ENCODE measurements at regions not wholly inside any gene's neighbourhood (a gene's known extent, or its start where the extent isn't known, plus 50 kb on each side); places are given as distances from the start of the nearest gene placed in this dataset.

DNA sequence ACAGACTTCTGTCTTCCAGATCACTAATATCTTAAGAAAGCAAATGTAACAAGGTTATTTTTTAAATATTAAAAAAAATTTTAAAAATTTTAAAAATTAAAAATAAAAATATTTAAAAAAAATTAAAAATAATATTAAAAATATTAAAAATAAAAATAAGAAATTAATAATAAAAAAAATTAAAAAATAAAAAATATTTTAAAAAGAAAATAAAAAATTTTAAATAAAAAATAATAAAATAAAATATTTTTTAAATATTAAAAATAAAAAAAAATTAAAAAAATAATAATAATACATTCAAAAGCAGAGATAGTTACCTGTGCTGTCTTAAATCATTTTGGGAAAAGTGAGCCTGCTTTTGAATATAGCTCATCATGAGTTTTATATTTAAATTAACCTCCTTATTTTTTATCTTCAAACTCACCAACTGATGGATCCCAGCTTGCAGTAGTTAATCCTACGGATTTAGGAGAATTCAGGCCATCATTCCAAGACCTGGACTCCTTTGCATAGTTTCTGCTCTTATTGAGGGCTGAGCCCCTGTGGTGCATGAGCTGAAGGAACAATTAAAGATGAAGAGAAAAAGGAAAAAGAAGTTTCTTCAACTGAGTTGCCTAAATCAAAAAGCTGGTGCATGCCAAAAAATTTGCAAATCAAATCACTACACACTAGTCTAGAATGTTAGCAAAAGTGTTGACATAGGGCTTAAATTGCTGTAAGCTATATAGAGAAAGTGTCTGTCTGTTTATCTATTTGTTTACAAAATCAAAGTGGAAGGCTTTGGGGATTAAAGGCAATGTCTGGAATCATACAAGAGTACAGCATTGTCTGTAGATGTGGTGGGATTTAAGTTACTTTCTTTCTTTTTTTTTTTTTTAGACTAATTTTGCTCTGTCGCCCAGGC, 50.5 kb upstream of the ZNF438 start:
- no peak for DNase-seq (ENCODE audit: low read depth in 2 of 2)

DNA sequence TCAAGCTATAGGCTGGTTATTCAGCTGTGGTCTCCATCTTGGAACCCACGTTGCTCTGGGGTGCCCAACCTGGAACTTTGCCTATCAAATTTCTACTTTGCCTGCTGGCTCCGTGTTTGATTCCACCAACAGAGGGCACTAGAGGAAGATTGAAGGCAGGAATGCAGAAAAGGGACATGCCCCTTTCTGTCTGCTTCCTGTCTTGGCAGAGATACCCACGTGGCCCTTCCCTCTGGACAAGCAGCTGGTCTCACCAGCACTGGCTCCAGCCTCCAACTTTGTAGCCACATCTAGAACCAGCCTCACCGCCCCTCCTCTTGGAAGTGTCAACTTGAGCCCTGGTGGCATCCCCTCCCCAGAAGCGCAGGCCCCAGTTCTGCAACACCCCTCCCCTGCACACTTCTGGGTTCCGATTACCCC, 52.1 kb upstream of the ZNF438 start:
- DNase-seq (ENCODE audit: low read depth in 2 of 2) = peak in 1 of 2 donors; percentile 22

DNA sequence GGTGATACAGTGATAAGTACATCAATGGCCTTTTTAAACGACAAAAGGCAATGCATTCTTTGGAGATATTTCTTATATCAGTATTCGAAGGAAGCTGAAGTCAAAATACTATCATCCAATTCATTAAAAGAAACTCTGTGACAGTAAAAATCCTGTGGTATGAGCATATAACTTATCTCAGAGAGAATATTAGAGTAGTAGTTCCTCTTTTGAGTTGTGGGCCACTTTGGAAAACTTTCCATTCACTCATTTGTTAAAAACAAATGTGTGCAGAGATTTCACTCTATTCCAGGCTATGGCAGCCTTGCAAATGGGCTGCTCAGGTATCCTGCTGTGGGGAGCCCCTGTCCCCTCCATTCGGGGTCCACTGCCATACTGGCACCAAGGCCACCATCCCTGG, 55.3 kb upstream of the ZNF438 start:
- DNase-seq (ENCODE audit: low read depth in 2 of 2) = no peak

DNA sequence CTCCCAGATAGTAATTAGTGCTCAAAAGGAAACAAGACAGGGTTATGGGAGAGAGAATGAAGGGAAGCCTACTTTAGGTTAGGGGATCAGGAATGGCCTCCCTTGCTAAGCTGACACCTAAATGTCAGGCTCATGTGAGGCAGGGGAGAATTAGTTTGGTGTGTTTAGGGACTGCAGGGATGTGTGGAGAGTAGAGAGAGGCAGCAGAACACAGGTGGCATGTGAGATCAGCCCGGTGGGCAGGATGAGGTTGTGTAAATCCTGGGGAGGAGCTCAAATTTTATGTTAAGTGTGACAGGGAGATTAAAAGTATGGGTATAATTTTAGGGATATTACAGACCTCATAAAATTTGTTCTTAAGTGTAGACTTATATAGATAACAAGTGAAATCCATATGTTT, 56.2 kb upstream of the ZNF438 start:
- DNase-seq (ENCODE audit: low read depth in 2 of 2) = no peak

DNA sequence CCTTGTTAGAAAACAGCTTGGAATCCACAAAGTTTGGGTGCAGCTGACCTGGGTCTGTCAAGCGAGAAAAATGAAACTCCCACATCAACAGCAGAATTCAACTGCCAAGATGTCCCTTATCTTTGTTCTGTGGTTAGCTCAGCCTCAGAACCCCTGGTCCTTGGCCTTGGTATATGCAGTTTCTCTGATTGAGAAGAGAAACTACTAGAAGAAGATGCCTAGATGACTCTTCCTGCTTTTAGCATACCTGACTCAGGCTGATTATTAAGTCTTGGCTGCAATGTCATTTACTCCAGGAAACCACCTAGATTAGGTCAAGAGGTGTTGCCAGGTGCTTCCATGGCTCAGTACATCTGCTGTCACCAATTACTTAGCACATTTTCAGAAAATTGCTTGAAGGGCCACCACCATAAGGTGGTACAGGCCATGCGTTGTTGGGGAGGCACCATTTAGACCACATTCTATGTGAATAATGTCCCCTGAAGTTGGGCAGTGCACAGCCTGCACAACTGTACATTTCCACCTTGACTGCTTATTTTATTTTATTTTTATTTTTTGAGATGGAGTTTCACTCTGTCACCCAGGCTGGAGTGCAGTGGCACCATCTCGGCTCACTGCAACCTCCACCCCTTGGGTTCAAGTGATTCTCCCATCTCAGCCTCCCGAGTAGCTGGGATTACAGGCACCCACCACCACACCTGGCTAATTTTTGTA, 59.4 kb upstream of the ZNF438 start:
- no peak for DNase-seq (ENCODE audit: low read depth in 2 of 2)

DNA sequence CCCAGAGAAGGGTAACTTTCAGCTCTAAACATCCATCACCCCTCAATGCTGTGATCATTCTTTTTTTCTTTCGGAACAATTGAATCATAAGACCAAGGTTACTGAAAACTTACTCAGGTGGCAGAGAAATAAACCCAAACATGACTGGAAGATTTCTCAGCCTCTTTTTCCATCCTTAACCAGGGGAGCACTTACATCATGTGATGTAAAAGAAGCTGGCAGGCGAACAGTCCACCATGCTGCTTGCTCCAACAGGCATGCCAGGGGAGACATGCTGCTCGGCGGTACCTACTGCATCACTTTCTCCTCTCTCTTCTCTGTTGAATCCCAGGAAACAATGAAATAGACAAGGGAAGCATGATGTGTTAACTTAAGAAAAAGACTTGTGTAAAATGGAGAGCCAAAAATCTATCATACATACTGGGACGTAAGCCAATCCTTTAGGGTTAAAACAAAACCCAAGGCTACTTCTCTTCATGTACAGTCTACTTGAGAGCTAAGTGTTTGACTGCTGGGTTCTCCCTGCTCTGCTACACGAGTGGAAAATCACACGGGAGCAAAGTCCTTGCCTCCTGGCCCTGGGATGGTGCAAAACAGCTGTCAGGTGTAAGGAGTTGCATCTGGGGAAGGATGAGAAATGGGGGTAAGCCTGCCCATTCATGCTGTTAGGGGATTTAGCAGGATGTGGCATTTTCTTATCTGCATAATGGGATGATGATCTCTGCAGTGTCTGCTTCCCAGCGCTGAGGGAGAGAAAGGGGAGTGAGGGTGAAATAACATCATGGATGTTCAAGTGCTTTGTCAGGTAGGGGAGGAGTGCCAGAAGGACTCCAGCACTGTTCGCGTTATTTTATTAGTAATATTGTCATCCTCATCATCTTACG, 64.3 kb upstream of the ZNF438 start:
- no peak for DNase-seq (ENCODE audit: low read depth in 2 of 2)

DNA sequence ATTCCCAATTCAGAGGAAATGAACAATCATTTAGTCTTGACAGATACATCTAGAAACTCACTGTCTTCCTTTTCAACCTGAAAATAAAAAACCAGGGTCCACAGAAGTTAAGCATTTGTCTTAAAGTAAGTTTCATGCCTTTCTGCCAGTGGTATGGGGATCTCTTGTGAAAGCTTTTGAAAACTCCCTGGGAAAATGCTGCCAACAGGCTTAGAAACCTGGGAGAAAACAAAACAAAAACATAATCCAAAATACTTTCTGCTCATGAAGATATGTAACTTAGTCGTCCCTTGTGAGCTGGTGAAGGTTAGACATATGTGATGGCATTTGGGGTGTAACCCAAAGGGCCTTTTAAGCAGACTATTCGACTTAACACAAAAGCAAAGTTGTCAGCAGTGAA, 66.4 kb upstream of the ZNF438 start:
- DNase-seq (ENCODE audit: low read depth in 2 of 2) = no peak

DNA sequence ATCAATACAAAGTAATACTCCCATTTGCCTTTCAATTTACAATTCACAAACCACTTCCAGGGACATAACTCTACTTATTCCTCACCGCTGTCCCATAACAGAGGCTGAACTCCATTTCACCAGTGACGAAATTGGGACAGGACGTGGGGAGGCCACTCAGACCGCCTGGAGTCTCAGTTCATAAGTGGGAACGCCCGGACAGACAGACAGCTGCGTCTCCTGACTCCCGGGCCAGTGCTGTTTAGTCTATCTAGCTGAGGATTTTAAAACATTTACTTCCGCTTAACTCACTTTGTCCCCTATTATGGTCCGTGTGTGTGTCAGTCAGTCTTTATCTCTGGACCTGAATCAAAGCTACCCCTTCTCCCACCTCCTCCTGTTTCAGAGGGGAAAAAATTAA, 67.4 kb upstream of the ZNF438 start:
- DNase-seq (ENCODE audit: low read depth in 2 of 2) = no peak

DNA sequence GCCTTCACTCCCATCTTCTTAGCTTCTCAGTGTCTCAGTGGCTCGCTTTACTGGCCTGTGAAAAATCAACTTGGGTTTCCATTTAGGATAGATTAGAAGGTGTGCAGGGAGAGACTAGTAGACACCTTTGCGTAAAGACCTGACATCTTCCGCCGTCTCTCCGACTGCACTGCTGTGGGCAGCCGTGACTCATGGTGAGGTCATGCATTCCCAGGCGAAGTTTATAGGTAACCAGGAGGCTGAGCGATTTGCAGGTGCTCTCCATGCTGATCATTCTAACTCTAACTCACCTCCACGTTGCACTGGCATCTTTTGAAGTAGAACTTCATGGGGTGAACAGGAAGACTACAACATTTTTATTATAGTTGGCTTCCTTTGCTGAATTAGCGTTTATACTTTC, 68.0 kb upstream of the ZNF438 start:
- no peak for DNase-seq (ENCODE audit: low read depth in 2 of 2)

DNA sequence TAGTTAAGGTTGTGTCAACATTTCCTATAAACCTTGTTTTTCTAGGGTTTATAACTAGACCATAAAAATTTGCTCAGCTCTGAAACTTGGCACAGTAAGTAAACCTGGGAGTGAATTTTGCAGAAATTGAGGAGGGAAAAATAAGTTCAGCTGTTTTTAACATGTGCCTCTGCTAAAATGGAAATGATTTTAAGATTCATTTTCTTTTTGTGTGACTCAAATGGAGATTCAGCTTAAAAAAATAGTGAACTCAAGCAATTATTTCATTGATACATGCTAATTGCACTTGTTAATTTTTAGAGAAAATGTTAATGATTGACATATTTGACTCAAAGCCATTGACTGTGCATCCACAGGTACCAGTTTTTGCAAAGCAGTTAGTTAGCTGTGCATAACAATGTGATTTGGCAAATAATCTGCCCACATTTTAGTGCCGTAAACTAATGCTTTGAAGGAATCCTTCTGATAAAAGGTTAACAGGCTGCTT, 68.5 kb upstream of the ZNF438 start:
- no peak for DNase-seq (ENCODE audit: low read depth in 2 of 2)

DNA sequence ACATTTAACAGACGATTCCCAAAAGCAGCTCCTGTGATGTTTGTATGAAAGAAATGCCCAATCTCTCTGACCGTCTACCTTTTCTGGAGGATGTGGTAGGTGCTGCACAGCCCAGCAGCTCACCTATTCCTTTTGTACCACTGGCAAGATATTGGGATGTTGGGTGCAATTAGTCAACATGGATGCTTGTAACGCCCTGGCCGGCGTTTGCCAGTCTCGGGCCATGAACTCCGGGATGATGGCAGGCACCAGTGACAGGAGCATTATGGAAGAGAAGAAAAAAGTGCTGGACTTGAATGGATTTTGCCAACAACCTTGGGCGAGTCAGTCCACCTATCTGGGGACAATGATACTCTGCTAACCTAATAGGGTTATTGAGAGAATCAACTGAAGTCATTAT, 69.0 kb upstream of the ZNF438 start:
- no peak for DNase-seq (ENCODE audit: low read depth in 2 of 2)

DNA sequence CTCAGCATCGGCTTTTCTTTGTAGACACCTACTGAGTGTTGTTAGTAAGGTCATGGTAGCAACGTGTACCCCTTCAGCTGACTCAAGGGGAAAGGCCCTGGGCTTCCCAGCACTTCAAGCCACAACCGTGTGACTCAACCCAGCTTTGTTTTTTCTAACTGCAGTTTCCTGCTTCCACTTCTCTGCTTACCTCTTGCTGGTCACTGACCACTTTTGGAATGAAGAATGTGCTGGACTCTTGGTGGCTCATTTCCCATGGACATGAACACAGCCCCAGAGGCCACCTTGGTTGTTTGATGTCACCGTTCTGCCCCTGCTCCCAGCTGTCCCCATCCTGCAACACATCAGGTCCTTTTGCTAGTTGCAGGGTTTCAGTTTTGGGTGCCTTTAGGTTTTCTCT, 69.5 kb upstream of the ZNF438 start:
- DNase-seq (ENCODE audit: low read depth in 2 of 2) = peak in 1 of 2 donors; percentile 24

DNA sequence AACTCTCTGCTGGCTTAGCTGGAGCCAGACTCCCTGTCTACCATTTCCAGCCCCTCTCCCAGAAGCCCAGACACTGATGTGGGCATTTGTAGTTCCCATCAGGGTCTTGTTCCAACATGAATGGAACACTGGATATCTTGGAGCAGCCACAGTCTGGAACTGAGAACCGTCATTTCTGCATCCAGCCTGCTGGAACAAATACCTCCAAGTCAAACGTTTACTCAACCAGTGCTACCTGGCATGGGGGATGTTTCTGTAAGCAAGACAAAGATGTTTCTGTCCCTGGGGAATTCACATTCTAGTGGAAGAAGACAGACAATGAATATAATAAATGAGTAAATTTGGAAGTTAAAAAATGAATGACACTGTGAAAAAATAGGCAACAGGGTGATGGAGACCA, 70.8 kb upstream of the ZNF438 start:
- no peak for DNase-seq (ENCODE audit: low read depth in 2 of 2)

DNA sequence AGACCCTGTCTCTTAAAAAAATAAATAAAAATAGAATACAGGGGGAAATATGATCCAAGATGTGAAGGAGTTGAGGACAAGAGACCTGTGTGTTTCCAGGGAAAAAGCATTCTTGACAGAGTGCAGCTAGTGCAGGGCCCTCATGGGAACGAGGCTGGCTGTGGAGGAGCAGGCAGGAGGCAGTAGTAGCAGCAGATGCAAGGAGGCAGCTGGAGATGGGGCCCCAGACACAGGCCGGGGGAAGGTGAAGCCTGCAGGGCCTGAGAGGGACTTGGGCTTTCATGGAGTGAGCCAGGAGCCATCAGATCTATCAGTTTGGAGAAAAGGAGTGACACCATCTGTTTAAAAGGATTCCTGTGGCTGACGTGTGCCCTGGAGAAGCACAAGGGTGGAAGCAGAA, 71.4 kb upstream of the ZNF438 start:
- no peak for DNase-seq (ENCODE audit: low read depth in 2 of 2)

DNA sequence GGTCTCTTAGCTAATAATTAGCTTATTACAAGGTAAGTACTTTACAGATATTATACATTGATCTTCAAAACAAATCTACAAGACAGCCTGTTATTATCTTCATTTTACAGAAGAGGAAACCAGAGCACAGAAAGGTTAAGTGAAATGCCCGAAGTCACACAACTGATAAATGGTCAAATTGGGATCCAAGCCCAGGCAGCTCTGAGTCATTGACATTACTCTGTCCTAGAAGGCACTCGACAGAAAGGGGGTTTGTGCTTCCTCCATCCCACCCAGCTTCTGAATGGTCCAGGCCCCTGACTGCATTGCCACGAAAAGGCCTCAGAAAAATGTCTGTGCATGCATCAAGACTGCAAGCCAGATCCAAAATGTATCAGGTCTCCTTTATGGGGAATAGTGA, 81.3 kb upstream of the ZNF438 start:
- no peak for DNase-seq (ENCODE audit: low read depth in 2 of 2)

DNA sequence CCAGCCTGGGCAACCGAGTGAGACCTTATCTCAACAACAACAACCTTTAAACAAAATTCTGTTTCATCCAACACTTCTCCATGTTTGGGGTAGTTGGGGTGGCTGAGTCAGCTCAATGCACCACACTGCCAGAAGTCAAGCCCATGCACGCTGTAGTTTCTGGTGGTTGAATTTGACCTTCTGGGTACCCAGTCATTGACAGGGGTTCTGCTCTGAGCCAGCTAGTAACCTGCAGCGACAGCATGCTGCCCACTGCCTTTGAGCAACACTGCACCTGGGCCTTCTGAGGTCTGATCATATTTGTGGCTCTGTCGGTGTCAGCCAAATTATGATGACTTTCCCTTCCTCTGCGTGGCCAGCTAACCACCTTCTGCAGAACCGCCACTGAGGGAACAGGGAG, 84.6 kb upstream of the ZNF438 start:
- DNase-seq (ENCODE audit: low read depth in 2 of 2) = no peak

DNA sequence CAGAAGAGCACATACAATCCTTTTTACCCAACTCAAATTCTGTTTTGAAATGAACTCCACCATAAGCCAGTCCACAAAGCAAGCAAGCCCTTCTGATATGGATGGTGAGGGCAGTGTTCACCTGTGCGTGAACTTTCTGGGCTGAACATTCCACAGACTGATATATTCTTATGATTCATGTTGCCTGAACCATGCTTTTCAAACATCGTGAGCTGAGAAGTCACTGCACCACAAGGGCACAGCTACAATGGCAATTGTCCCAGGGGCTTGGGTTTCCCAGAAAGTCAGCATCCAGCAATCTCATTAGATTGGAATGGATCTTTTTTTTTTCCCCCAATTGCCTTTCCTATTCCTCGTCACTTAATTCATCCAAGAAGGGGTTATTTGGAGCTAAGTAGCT, 86.9 kb upstream of the ZNF438 start:
- DNase-seq (ENCODE audit: low read depth in 2 of 2) = no peak

DNA sequence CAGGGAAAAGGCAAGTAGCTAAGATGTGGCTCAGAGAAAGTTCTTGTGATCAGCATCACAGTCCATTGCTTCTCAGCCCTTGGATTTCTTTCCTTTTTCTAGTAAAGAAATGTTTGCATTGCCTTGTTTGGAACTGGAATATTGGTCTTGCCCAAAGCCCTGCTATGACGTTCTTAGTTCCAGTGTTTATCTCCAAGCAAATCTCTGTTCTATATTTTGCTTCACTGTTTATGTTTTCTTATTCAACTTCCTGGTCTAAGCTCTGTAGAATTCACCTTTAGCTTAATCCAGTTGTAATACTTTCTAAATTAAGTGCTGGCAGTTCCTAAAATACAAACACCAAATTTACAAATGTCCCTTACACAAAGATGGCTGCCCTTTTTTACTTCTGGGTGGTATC, 88.7 kb upstream of the ZNF438 start:
- no peak for DNase-seq (ENCODE audit: low read depth in 2 of 2)

DNA sequence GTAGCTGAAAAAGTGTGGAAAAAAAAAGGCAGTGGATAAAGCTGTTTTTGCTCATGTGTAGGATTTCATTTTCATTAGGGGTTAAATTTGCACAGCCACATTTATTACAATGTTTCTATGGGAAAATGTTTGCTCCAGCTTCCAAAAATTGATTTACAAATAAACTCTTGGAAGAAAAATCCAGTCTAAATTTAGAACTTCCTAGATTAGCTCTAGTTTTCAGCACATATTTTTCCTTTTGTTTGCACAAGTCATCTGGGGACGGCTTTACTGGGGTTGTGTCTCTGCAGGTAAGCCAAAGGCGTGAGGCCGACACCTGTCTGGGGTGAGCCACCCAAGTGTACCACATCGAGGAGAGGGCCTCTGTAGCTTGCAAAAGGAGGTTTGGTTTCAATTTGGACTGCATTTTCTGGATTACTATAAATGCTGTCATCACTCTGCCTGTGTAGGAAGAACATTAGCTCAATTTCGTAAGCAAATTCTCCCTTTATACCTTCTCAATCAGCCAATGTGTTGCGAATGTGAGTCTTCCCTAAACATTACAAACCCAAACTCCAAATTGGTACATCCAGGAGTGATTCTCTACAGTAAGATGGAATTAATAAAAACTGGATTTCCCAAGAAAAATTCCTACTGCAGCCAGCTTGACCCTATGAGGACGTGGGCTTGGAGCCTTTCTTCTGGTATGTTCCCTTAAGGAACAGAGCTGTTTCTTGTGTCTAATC, 89.5 kb upstream of the ZNF438 start:
- no peak for DNase-seq (ENCODE audit: low read depth in 2 of 2)

DNA sequence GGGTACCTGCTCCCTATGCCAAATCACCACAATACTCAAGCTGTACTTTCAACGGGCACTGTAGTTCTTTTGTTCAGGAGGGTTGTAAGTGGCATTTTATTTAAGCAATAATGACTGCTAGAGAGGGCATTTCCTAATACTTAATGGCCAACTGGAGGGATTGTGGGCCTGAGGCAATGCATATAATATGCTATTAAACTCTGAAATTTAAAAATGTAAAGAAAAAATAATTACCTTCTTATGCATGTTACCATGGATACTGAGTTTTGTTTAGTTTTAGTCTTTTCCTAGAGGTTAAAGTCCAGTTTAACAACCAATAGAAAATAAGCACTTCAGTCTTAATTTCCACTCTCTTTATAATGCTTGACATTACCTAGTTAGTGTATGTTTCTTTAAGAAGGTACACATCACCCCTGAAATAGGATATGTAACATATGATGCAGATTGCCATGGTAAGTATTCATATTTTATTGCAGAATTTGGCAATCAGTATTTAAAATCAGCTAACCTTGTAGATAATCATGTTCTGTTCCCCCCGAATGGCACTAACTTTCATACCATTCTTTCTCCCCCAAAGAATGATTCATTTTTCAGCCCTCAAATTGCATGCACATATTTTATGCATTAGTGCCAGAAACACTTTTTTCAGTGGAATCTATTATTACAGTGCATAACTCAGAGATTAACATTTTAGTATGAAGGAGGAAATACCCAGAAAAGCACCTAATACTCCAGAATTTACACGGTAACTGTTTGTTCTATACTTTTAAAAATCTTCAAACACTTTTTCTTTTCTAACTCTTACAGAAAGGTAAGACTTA, 90.3 kb upstream of the ZNF438 start:
- no peak for DNase-seq (ENCODE audit: low read depth in 2 of 2)

DNA sequence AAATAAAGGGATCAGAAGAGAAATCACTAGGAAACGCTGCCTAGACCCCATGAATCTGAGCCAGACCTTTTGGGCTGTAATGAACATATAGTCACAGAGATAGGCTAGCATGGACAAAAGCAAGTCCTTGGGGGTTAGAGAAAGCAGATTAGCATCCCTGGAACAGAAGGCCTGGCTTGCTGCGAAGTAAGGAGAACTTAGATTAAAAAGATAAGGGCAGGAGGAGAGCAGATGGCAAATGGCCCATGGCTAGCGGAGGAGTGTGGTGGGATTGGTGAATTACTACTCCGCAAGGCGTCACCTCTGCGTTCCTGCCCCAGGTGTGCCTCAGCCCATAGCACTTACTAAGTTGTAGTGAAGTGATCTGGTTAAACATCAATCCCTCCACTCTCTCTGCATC, 92.3 kb upstream of the ZNF438 start:
- no peak for DNase-seq (ENCODE audit: low read depth in 2 of 2)
